ENCODE measurements at regions not wholly inside any gene's neighbourhood (a gene's known extent, or its start where the extent isn't known, plus 50 kb on each side); places are given as distances from the start of the nearest gene placed in this dataset.

GRCh38 chr21:35893156-35893555 lies 167.2 kb downstream of the SETD4 start:
- 28% methylated on average over 3 of the region's 3 CpGs for whole genome bisulfite sequencing (ENCODE audit: low lambda C conversion rate)
- POLR2A ChIA-PET: no interaction called here
- no peak overlapping the region for H2AFZ ChIP-seq (ENCODE audit: low read depth)

DNA sequence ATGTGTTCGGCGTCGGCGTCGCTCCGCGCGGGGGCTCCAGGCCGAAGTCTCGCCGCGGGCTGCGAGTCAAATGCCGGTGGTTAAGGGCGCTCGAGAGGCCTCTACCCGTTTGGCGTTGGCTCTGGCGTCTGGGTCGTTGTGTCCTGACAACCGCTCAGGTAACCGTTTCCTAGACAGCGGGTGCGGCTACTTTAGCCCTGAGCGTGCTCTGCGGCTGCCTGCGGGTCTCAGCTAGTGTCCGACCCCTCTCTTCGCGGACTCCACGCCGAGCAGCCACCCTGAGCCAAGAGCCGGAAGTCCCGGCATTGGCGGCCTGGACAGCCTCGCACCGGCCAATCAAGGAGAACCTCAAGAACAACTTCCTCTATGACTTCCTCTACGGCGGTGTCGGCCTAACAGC lies 173.4 kb downstream of the SETD4 start:
- H3K4me1 ChIP-seq (ENCODE audit: control insufficient read depth in 1 of 2, insufficient read depth in 2 of 2, low read depth in 1 of 2, low read length in 1 of 2): no peaks in the 10 kb centered on the region
- no peaks in the 10 kb centered on the region for H4K20me1 ChIP-seq (ENCODE audit: insufficient read depth)
- no peaks in the 10 kb centered on the region for H3K36me3 ChIP-seq (replicated peaks in 1 of 2; ENCODE audit: control insufficient read depth in 1 of 2, insufficient read depth in 2 of 2, low read length in 1 of 2)
- no peak overlapping the region for H3K4me2 ChIP-seq
- WGBS (ENCODE audit: low lambda C conversion rate): 79% methylated on average over 39 of the region's 40 CpGs
- H2AFZ ChIP-seq (ENCODE audit: low read depth): no peak overlapping the region
- H3K27me3 ChIP-seq (ENCODE audit: insufficient read depth): peaks cover 15% of the 10 kb centered on the region; the same call in 1 of the 2 replicates
- DNase-seq: no peak
- no peaks in the 10 kb centered on the region for H3K9me2 ChIP-seq
- CTCF ChIA-PET: no interaction called here
- H3K9ac ChIP-seq: no peak overlapping the region
- no peaks in the 10 kb centered on the region for H3K9me3 ChIP-seq
- no peak overlapping the region for H3K27ac ChIP-seq (ENCODE audit: low read depth in 2 of 2, low read length in 1 of 2)
- no peak overlapping the region for H3K4me3 ChIP-seq (ENCODE audit: low read depth in 2 of 2, low read length in 1 of 2)
- H3F3A ChIP-seq (replicated peaks; ENCODE audit: insufficient read depth): no peaks in the 10 kb centered on the region
- H3K79me2 ChIP-seq (ENCODE audit: insufficient read depth): no peaks in the 10 kb centered on the region
- POLR2A ChIA-PET: no interaction called here
- TF ChIP-seq NRF1 (IDR thresholded peaks at IDR 0.05; ENCODE audit: low read depth, low read length) (no peak), FOXM1 (IDR thresholded peaks at IDR 0.05; ENCODE audit: low read depth) (no peak), TCF12 (IDR thresholded peaks at IDR 0.05) (no peak), YY1 (IDR thresholded peaks at IDR 0.05; ENCODE audit: low read depth) (no peak), TAF1 (IDR thresholded peaks at IDR 0.05; ENCODE audit: borderline replicate concordance, low read depth, low read length) (no peak), RAD21 (IDR thresholded peaks at IDR 0.05; ENCODE audit: low read length) (no peak), EP300 (IDR thresholded peaks at IDR 0.05; ENCODE audit: borderline replicate concordance in 1 of 2, low read depth in 1 of 2, low read length in 1 of 2) (no peak), JUND (IDR thresholded peaks at IDR 0.05) (no peak), GABPA (IDR thresholded peaks at IDR 0.05; ENCODE audit: low read depth) (no peak), FOXJ3 (CRISPR knock-in tag; IDR thresholded peaks at IDR 0.05) (no peak), GATA2 (CRISPR knock-in tag; IDR thresholded peaks at IDR 0.05) (no peak), IRF3 (IDR thresholded peaks at IDR 0.05; ENCODE audit: low read depth, low read length) (no peak), RXRA (IDR thresholded peaks at IDR 0.05; ENCODE audit: borderline replicate concordance, low read depth) (no peak), FOSL2 (IDR thresholded peaks at IDR 0.05; ENCODE audit: borderline replicate concordance, low read depth) (no peak), ELF1 (IDR thresholded peaks at IDR 0.05) (no peak), CHD2 (IDR thresholded peaks at IDR 0.05; ENCODE audit: low read length, partially characterized antibody) (no peak)
- TF ChIP-seq, protein P1, sequence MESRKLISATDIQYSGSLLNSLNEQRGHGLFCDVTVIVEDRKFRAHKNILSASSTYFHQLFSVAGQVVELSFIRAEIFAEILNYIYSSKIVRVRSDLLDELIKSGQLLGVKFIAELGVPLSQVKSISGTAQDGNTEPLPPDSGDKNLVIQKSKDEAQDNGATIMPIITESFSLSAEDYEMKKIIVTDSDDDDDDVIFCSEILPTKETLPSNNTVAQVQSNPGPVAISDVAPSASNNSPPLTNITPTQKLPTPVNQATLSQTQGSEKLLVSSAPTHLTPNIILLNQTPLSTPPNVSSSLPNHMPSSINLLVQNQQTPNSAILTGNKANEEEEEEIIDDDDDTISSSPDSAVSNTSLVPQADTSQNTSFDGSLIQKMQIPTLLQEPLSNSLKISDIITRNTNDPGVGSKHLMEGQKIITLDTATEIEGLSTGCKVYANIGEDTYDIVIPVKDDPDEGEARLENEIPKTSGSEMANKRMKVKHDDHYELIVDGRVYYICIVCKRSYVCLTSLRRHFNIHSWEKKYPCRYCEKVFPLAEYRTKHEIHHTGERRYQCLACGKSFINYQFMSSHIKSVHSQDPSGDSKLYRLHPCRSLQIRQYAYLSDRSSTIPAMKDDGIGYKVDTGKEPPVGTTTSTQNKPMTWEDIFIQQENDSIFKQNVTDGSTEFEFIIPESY (IDR thresholded peaks at IDR 0.05; ENCODE audit: borderline replicate concordance, low read depth): no peak
- TF ChIP-seq, protein P2, sequence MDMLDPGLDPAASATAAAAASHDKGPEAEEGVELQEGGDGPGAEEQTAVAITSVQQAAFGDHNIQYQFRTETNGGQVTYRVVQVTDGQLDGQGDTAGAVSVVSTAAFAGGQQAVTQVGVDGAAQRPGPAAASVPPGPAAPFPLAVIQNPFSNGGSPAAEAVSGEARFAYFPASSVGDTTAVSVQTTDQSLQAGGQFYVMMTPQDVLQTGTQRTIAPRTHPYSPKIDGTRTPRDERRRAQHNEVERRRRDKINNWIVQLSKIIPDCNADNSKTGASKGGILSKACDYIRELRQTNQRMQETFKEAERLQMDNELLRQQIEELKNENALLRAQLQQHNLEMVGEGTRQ (IDR thresholded peaks at IDR 0.05; ENCODE audit: borderline replicate concordance, low read depth, low read length): no peak

More at GRCh38 chr21:35893156-35893555, 167.2 kb downstream of the SETD4 start:
- no peaks in the 10 kb centered on the region for H3K9me2 ChIP-seq
- DNase-seq: no peak
- CTCF ChIA-PET: interaction anchor here (0.8 kb wide), 1 partner anchor 17 kb away, joined by 3 read pairs; no protein-coding TSS in a partner anchor
- H3K9me3 ChIP-seq: no peaks in the 10 kb centered on the region
- no peaks in the 10 kb centered on the region for H4K20me1 ChIP-seq (ENCODE audit: insufficient read depth)
- H3K36me3 ChIP-seq (replicated peaks in 1 of 2; ENCODE audit: control insufficient read depth in 1 of 2, insufficient read depth in 2 of 2, low read length in 1 of 2): no peaks in the 10 kb centered on the region
- no peak overlapping the region for H3K9ac ChIP-seq
- no peaks in the 10 kb centered on the region for H3K4me1 ChIP-seq (ENCODE audit: control insufficient read depth in 1 of 2, insufficient read depth in 2 of 2, low read depth in 1 of 2, low read length in 1 of 2)
- TF ChIP-seq CHD2 (IDR thresholded peaks at IDR 0.05; ENCODE audit: low read length, partially characterized antibody): no peak
- no peak for TF ChIP-seq MAX (IDR thresholded peaks at IDR 0.05; ENCODE audit: low read depth)
- no peak for TF ChIP-seq USF1 (IDR thresholded peaks at IDR 0.05; ENCODE audit: borderline replicate concordance, low read depth)
- TF ChIP-seq, protein P3, sequence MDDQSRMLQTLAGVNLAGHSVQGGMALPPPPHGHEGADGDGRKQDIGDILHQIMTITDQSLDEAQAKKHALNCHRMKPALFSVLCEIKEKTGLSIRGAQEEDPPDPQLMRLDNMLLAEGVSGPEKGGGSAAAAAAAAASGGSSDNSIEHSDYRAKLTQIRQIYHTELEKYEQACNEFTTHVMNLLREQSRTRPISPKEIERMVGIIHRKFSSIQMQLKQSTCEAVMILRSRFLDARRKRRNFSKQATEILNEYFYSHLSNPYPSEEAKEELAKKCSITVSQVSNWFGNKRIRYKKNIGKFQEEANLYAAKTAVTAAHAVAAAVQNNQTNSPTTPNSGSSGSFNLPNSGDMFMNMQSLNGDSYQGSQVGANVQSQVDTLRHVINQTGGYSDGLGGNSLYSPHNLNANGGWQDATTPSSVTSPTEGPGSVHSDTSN (IDR thresholded peaks at IDR 0.05): no peak
- no peak for TF ChIP-seq POLR2AphosphoS5 (IDR thresholded peaks at IDR 0.05; ENCODE audit: low read depth, low read length)
- no peak for TF ChIP-seq TAF1 (IDR thresholded peaks at IDR 0.05; ENCODE audit: borderline replicate concordance, low read depth, low read length)
- TF ChIP-seq GATA2 (CRISPR knock-in tag; IDR thresholded peaks at IDR 0.05): no peak
- no peaks in the 10 kb centered on the region for H3K79me2 ChIP-seq (ENCODE audit: insufficient read depth)
- no peak overlapping the region for H3K4me3 ChIP-seq (ENCODE audit: low read depth in 2 of 2, low read length in 1 of 2)
- H3F3A ChIP-seq (replicated peaks; ENCODE audit: insufficient read depth): no peaks in the 10 kb centered on the region
- H3K4me2 ChIP-seq: no peak overlapping the region
- peaks cover 13% of the 10 kb centered on the region; the same call in 1 of the 2 replicates for H3K27me3 ChIP-seq (ENCODE audit: insufficient read depth)
- no peak overlapping the region for H3K27ac ChIP-seq (ENCODE audit: low read depth in 2 of 2, low read length in 1 of 2)

All from SK-N-SH (cell line).